Lung (tissue), 11 donors: ENCODE measurements at regions not wholly inside any gene's neighbourhood (a gene's known extent, or its start where the extent isn't known, plus 50 kb on each side); places are given as distances from the start of the nearest gene placed in this dataset.
A peak's percentile ranks its signal among the peaks of the same experiment; 100 is the strongest.

Experiments
- ATAC-seq: fragments of 200-7000 bp; cut with Tn5 transposase; one replicate; pipeline ENCODE4 v1.9.1; 2020; ENCODE audit warnings: moderate number of reproducible peaks; ENCODE audit not compliant: insufficient read depth, low FRiP score
- DNase-seq, 3 donors: peaks; one replicate each; pipeline ENCODE4 v3.0.0-alpha.2; 2013 to 2017
- H3K27ac ChIP-seq, 2 donors: one replicate each; pipeline ENCODE4 v1.5.1; 2013; ENCODE audit warnings: mild to moderate bottlenecking in 2 of 2, moderate library complexity in 2 of 2, control low read depth in 1 of 2, inconsistent platforms in 1 of 2, low read depth in 1 of 2, low read length in 1 of 2
- H3K27me3 ChIP-seq, 3 donors: one replicate each; pipeline ENCODE4 v1.5.1; 2013; ENCODE audit warnings: low read length in 2 of 3; ENCODE audit not compliant: control insufficient read depth in 3 of 3, insufficient read depth in 3 of 3
- H3K36me3 ChIP-seq, 4 donors: one replicate each; pipeline ENCODE4 v1.5.1; 2013; ENCODE audit warnings: low read length in 4 of 4, mild to moderate bottlenecking in 1 of 4, moderate library complexity in 1 of 4; ENCODE audit not compliant: control insufficient read depth in 4 of 4, insufficient read depth in 4 of 4
- H3K4me1 ChIP-seq, 5 donors: one replicate each; pipeline ENCODE4 v1.5.1; 2013; ENCODE audit warnings: low read length in 5 of 5, mild to moderate bottlenecking in 2 of 5, moderate library complexity in 1 of 5; ENCODE audit not compliant: control insufficient read depth in 5 of 5, insufficient read depth in 5 of 5
- H3K4me3 ChIP-seq: one replicate; pipeline ENCODE4 v1.5.1; 2013; ENCODE audit warnings: mild to moderate bottlenecking, control low read depth, moderate library complexity
- H3K9ac ChIP-seq, 2 donors: one replicate each; pipeline ENCODE4 v1.5.1; 2013; ENCODE audit warnings: low read length in 2 of 2, control low read depth in 1 of 2; ENCODE audit not compliant: insufficient read depth in 1 of 2
- H3K9me3 ChIP-seq, 4 donors: one replicate each; pipeline ENCODE4 v1.5.1; 2013; ENCODE audit warnings: low read length in 3 of 4, mild to moderate bottlenecking in 1 of 4, moderate library complexity in 1 of 4; ENCODE audit not compliant: control insufficient read depth in 4 of 4, insufficient read depth in 3 of 4
- WGBS, 2 donors: extraction: QIAGEN DNeasy Blood & Tissue Kit; methylation state at CpG; one replicate each; pipeline ENCODE4 v1.1.7; 2013; 5-methylcytosine and 5-hydroxymethylcytosine counted together
- TF ChIP-seq, protein P1 (sequence below): IDR thresholded peaks from 2 replicates; pipeline ENCODE4 v1.5.1; 2012; ENCODE audit warnings: mild to moderate bottlenecking; ENCODE audit errors: control extremely low read depth, extremely low read depth
- donor health status: control.
- donor health status: control.
- donor health status: Bipolar disorder and iron deficiency.
- donor health status: healthy.
- donor health status: DM: yes; HTN: yes; CAD: no.

DNA sequence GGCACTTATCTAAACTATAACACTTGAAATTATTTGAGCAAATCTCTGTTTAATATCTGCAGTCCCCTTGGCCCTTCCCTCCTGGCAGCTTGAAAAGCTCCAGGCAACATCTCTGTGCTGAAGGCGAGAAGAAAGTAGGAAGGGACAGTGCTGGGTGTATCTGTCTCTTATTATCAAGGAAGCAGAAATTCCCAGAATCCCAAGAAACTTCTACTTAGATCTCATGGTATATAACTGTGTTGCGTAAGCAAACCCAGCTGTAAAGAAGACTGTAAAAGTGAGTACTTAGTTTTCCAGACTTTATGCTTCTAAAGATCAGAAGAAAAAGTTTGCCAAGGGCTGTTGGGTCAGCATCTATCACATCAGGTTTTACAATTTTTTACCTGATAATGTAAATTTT, 1869.8 kb downstream of the MAT2B start:
- TF ChIP-seq, protein P1, sequence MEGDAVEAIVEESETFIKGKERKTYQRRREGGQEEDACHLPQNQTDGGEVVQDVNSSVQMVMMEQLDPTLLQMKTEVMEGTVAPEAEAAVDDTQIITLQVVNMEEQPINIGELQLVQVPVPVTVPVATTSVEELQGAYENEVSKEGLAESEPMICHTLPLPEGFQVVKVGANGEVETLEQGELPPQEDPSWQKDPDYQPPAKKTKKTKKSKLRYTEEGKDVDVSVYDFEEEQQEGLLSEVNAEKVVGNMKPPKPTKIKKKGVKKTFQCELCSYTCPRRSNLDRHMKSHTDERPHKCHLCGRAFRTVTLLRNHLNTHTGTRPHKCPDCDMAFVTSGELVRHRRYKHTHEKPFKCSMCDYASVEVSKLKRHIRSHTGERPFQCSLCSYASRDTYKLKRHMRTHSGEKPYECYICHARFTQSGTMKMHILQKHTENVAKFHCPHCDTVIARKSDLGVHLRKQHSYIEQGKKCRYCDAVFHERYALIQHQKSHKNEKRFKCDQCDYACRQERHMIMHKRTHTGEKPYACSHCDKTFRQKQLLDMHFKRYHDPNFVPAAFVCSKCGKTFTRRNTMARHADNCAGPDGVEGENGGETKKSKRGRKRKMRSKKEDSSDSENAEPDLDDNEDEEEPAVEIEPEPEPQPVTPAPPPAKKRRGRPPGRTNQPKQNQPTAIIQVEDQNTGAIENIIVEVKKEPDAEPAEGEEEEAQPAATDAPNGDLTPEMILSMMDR, result no peak
- Histone ChIP-seq H3K4me1 (no peaks in the 10 kb centered on the region), H3K27ac (no peak overlapping the region), H3K27me3 (no peaks in the 10 kb centered on the region), H3K9me3 (no peaks in the 10 kb centered on the region), H3K4me3 (no peak overlapping the region), H3K36me3 (no peaks in the 10 kb centered on the region), H3K9ac (no peak overlapping the region)
- 90 to 95% methylated on average over 2 of the region's 2 CpGs for WGBS, 2 donors
- DNase-seq (peak in 2 of 3 donors; percentile 48 to 55), ATAC-seq (no peak)

DNA sequence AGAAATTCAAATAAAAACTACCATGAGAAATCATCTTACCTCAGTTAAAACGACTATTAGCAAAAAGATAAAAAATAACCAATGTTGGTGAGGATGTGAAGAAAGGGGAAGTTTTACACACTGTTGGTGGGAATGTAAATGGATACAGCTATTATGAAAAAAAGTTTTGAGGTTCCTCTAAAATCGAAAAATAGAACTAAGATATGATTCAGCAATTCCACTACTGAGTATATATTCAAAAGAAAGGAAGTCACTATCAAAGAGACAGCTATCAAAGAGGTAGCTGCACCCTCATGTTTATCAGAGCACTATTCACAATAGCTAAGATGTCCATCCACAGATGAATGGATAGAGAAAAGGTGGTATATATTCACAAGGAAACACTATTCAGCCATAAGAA, 1888.4 kb downstream of the MAT2B start:
- Histone ChIP-seq H3K4me3 (no peak overlapping the region), H3K4me1 (no peaks in the 10 kb centered on the region), H3K9me3 (peaks cover 0 to 8% (median 2%) of the 10 kb centered on the region in 4 donors), H3K9ac (no peak overlapping the region), H3K27ac (no peak overlapping the region), H3K36me3 (no peaks in the 10 kb centered on the region), H3K27me3 (no peaks in the 10 kb centered on the region)
- ATAC-seq, result no peak
- TF ChIP-seq, protein P1, result no peak
- WGBS, 2 donors, result 31 to 41% methylated on average over 2 of the region's 2 CpGs
- no peak for DNase-seq

DNA sequence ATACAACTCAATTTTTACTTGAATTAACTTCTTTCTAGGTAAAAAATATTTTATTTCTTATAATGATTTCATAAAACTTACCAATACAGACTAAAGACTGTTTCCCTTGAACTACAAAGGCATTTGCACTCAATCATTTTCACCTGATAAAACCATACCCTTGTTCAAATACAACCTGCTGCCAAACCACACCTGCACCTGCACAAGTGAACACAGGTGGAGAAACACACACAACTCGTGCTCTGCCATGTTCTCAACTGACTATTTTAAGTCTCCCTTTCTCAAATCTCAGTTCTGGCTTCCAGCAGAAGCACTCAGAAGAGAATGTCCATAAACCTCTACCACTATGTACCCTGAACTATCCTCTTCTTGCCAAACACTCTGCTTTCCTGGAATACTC, 1892.1 kb downstream of the MAT2B start:
- WGBS, 2 donors, result 52 to 68% methylated on average over 1 of the region's 1 CpG
- ATAC-seq (no peak), DNase-seq (peak; percentile 12 to 56 (median 13))
- Histone ChIP-seq H3K36me3 (no peaks in the 10 kb centered on the region), H3K4me1 (peaks cover 0 to 14% (median 0%) of the 10 kb centered on the region in 5 donors), H3K27me3 (no peaks in the 10 kb centered on the region), H3K9me3 (peaks cover 0 to 2% (median 0%) of the 10 kb centered on the region in 4 donors), H3K27ac (no peak overlapping the region), H3K4me3 (no peak overlapping the region), H3K9ac (no peak overlapping the region)
- TF ChIP-seq, protein P1, result no peak

DNA sequence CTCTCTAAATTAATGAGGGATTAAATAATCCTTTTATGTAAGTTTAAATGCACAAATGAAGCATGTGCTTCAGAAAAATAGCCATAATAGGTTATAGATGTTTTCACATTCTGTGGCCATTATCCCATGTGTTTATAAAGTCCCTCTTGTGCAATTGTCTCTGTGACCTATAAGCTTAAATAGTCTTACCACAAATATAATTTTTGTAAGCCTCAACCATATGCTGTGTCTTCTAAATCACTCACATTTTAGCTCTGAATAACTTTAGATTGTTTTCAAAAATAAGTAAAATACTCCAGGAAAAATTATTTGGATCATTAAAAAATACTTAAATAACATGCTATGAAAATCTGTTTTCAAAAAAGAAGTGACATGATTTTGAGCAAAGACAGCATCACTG, 1894.7 kb downstream of the MAT2B start:
- DNase-seq (peak in 2 of 3 donors; percentile 61 to 84), ATAC-seq (no peak)
- TF ChIP-seq, protein P1, result no peak
- Histone ChIP-seq H3K36me3 (no peaks in the 10 kb centered on the region), H3K4me3 (no peak overlapping the region), H3K27ac (no peak overlapping the region), H3K27me3 (no peaks in the 10 kb centered on the region), H3K9me3 (peaks cover 0 to 2% (median 0%) of the 10 kb centered on the region in 4 donors), H3K9ac (no peak overlapping the region), H3K4me1 (peaks cover 0 to 15% (median 0%) of the 10 kb centered on the region in 5 donors)
